NB4 (cell line): ENCODE measurements at regions not wholly inside any gene's neighbourhood (a gene's known extent, or its start where the extent isn't known, plus 50 kb on each side); places are given as distances from the start of the nearest gene placed in this dataset.

Experiments
- DNase-seq: peaks from one replicate; pipeline ENCODE4 v3.0.0; 2010; ENCODE audit warnings: low read depth
- H3K4me3 ChIP-seq: one replicate; pipeline ENCODE4 v1.5.1; 2011; ENCODE audit warnings: mild to moderate bottlenecking, low read depth, low read length, moderate library complexity
- CTCF ChIP-seq: IDR thresholded peaks from one replicate; pipeline ENCODE4 v1.5.1; 2012; ENCODE audit warnings: low read depth, low read length
- MAX ChIP-seq: IDR thresholded peaks from 2 replicates; pipeline ENCODE4 v1.6.1; 2011; ENCODE audit warnings: low read depth, low read length
- MYC ChIP-seq: IDR thresholded peaks from 2 replicates; pipeline ENCODE4 v1.6.1; 2011; ENCODE audit warnings: low read depth, low read length
- POLR2A ChIP-seq: IDR thresholded peaks from 2 replicates; pipeline ENCODE4 v1.6.1; 2011; ENCODE audit warnings: mild to moderate bottlenecking; ENCODE audit not compliant: insufficient read length; ENCODE audit errors: extremely low read depth

- TF ChIP-seq MAX (no peak), POLR2A (no peak), MYC (no peak), CTCF (no peak)
- DNase-seq = no peak
- no peak overlapping the region for H3K4me3 ChIP-seq
Measured at GRCh38 chr9:85115473-85115872, 445.9 kb downstream of the NTRK2 start.

- DNase-seq = no peak
- H3K4me3 ChIP-seq = no peak overlapping the region
- TF ChIP-seq MAX = no peak
- TF ChIP-seq CTCF = no peak
- TF ChIP-seq POLR2A = no peak
- no peak for TF ChIP-seq MYC
Measured at GRCh38 chr9:85114799-85115198, 445.3 kb downstream of the NTRK2 start.

- TF ChIP-seq MAX (no peak), POLR2A (no peak), CTCF (no peak), MYC (no peak)
- DNase-seq = no peak
- H3K4me3 ChIP-seq = no peak overlapping the region
Measured at GRCh38 chr9:85112933-85113418, 443.4 kb downstream of the NTRK2 start.

GRCh38 chr9:85112391-85112790 is 442.9 kb downstream of the NTRK2 start:
- TF ChIP-seq MAX (no peak), CTCF (no peak), POLR2A (no peak), MYC (no peak)
- no peak overlapping the region for H3K4me3 ChIP-seq
- no peak for DNase-seq

- DNase-seq = no peak
- no peak for TF ChIP-seq CTCF
- no peak overlapping the region for H3K4me3 ChIP-seq
Measured at GRCh38 chr9:85108746-85109145, 439.2 kb downstream of the NTRK2 start.

GRCh38 chr9:85108229-85108628 is 438.7 kb downstream of the NTRK2 start:
- H3K4me3 ChIP-seq = no peak overlapping the region
- DNase-seq = no peak
- TF ChIP-seq CTCF = no peak
